Testis (tissue), 2 donors: ENCODE measurements at regions not wholly inside any gene's neighbourhood (a gene's known extent, or its start where the extent isn't known, plus 50 kb on each side); places are given as distances from the start of the nearest gene placed in this dataset.

Experiments
- DNase-seq: peaks from one replicate; pipeline ENCODE4 v3.0.0-alpha.2; 2019
- H3K27ac ChIP-seq, 2 donors: fragments of 200-600 bp; sonication (generic); one replicate each; pipeline ENCODE4 v1.5.1; 2019
- H3K27me3 ChIP-seq: fragments of 200-600 bp; sonication (generic); one replicate; pipeline ENCODE4 v1.5.1; 2019
- H3K36me3 ChIP-seq: fragments of 200-600 bp; sonication (generic); one replicate; pipeline ENCODE4 v1.5.1; 2017; ENCODE audit warnings: low read depth; ENCODE audit errors: missing control alignments
- H3K4me1 ChIP-seq: fragments of 200-600 bp; sonication (generic); one replicate; pipeline ENCODE4 v1.5.1; 2019
- H3K4me3 ChIP-seq, 2 donors: fragments of 200-600 bp; sonication (generic); one replicate each; pipeline ENCODE4 v1.5.1; 2017 to 2019
- H3K9me3 ChIP-seq: fragments of 200-600 bp; sonication (generic); one replicate; pipeline ENCODE4 v1.5.1; 2017
- POLR2A ChIP-seq: fragments of 450-650 bp; IDR thresholded peaks from one replicate; pipeline ENCODE4 v1.6.1; 2017; ENCODE audit warnings: antibody characterized with exemption, mild to moderate bottlenecking, moderate library complexity
- WGBS, 2 donors: methylation state at CpG; one replicate each; pipeline ENCODE4 v1.1.5; 2018; 5-methylcytosine and 5-hydroxymethylcytosine counted together
- intact Hi-C: fragments of 100-400 bp; cut with DNase I; formaldehyde crosslinking; loops from one replicate; pipeline ENCODE4 v1.15.1; 2023; ENCODE audit warnings: low total_unique reads
- TF ChIP-seq, protein P1 (sequence below), 3 experiments: fragments of 450-650 bp in 2 of 3; fragments of 200-600 bp in 1 of 3; sonication (generic) in 1 of 3; IDR thresholded peaks; one replicate each; pipeline ENCODE4 v1.5.1; 2016 to 2019; ENCODE audit warnings: antibody characterized with exemption in 3 of 3, mild to moderate bottlenecking in 2 of 3, moderate library complexity in 1 of 3

DNA sequence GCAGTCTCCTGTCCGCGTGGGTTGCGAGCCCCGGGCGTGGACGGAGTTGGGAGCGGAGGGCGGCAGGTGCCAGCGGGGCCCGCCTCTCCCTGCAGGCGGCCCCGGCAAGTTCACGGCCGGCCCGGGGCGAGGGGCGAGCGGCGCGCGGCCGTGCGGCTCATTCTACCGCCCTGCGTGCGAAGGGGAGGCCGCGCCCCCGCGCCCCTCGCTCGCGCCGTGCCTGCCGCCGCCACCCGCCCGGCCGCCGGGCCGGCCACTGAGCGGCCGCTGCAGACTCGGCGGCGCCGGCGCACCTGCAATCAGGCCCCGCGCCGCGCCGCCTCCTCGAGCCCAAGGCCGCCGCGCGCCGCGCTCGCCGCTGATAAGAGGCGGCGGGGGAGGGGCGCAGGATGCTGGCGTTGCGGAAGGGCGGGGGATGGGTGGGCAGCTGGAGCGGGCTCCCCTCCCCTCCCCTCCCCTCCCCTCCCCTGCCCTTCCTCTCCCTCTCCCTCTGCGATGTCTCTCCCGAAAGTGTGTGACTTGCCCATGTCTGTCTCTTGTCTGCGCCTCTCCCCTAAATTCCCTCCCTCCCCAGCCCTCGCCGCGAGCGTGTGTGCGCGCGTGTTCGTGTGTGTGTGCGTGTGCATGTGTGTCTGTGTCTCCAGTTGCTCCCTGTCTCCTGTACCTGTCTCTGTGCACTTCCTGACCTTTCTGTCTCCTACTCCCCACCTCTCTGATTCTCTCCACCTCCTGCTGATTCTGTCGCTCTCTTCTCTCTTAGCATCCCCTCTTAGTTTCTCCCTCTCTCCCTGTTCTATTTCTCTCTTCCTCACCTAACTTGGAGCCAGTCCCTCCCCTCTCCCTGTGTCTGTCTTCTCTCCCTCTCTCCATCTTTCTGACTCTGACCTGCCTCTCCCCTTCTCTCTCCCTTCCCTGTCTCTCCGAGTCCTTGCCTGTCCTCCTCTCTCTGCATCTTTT, 768.1 kb upstream of the TBX3 start:
- intact Hi-C loops = no loop called here
- H3K4me3 ChIP-seq = peak overlapping the region; percentile 24 to 31
- TF ChIP-seq, protein P1, sequence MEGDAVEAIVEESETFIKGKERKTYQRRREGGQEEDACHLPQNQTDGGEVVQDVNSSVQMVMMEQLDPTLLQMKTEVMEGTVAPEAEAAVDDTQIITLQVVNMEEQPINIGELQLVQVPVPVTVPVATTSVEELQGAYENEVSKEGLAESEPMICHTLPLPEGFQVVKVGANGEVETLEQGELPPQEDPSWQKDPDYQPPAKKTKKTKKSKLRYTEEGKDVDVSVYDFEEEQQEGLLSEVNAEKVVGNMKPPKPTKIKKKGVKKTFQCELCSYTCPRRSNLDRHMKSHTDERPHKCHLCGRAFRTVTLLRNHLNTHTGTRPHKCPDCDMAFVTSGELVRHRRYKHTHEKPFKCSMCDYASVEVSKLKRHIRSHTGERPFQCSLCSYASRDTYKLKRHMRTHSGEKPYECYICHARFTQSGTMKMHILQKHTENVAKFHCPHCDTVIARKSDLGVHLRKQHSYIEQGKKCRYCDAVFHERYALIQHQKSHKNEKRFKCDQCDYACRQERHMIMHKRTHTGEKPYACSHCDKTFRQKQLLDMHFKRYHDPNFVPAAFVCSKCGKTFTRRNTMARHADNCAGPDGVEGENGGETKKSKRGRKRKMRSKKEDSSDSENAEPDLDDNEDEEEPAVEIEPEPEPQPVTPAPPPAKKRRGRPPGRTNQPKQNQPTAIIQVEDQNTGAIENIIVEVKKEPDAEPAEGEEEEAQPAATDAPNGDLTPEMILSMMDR (IDR thresholded peaks at IDR 0.05) = no peak
- TF ChIP-seq POLR2A = no peak

DNA sequence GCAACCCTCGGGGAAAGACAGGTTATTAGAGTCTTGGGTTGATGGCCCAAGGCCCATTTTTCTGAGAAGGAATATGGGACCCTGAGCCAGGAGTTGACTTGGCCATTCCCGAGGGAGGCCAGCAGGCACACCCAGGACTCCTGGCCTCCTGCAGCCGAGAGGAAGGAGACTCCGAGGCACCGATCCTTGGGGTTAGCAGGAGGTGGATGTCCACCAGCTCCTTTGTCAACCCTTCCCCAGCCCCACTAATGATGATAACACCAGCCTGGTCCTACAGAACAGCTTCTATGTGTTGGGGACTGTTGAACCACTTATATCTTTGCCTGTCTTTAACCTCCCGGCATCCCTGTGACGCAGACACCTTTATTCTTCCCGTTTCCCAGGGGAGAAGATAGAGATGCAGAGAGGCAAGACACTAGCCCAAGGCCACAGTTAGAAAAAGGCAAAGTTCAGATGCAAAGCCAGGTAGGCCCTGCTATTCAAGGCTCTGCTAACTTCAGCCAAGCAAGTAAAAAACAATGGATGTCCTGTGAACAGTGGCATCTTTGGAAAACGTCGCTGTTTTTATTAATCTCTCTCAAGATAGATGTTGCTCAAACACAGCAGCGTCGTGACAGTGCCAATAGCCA, 767.3 kb upstream of the TBX3 start:
- no peaks in the 10 kb centered on the region for H3K9me3 ChIP-seq
- no peak for TF ChIP-seq POLR2A
- TF ChIP-seq, protein P1 (IDR thresholded peaks at IDR 0.05) = no peak
- no peak overlapping the region for H3K27ac ChIP-seq
- no peak for DNase-seq
- peak overlapping the region in 1 of 2 donors; percentile 24 for H3K4me3 ChIP-seq
- H3K36me3 ChIP-seq = no peaks in the 10 kb centered on the region
- intact Hi-C loops = no loop called here
- no peaks in the 10 kb centered on the region for H3K4me1 ChIP-seq
- WGBS, 2 donors = 32 to 35% methylated on average over 10 to 12 of the region's 12 CpGs
- no peaks in the 10 kb centered on the region for H3K27me3 ChIP-seq

More for the DNA sequence above, 768.1 kb upstream of the TBX3 start:
- H3K4me1 ChIP-seq = no peaks in the 10 kb centered on the region
- H3K27me3 ChIP-seq = no peaks in the 10 kb centered on the region
- 2 to 6% methylated on average over 32 to 63 of the region's 83 CpGs for WGBS, 2 donors
- H3K36me3 ChIP-seq = no peaks in the 10 kb centered on the region
- H3K9me3 ChIP-seq = no peaks in the 10 kb centered on the region
- peak; percentile 64 for DNase-seq
- H3K27ac ChIP-seq = no peak overlapping the region

DNA sequence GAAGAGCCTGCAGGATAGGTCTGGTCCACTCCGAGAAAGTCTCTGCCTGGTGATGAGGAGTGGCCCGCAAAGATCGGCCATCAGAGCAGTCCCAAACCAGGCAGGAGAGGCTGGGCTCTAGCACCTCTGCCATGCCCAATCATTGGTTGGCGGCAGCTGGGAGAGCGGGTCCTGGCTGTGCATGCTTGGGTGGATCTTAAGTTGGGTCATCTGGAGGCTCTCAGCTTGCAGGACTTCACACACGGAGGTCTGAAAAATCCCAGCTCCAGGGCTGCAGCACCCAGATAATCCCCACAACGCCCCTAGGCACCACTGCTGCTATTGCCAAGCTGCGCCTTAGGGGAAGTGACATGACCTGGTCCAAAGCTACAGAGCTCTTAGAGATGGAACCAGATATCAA, 766.7 kb upstream of the TBX3 start:
- intact Hi-C loops = no loop called here
- H3K9me3 ChIP-seq = no peaks in the 10 kb centered on the region
- WGBS, 2 donors = 47 to 79% methylated on average over 5 to 8 of the region's 8 CpGs
- H3K27ac ChIP-seq = no peak overlapping the region
- no peak overlapping the region for H3K4me3 ChIP-seq
- DNase-seq = no peak
- H3K4me1 ChIP-seq = no peaks in the 10 kb centered on the region
- no peak for TF ChIP-seq POLR2A
- TF ChIP-seq, protein P1 (IDR thresholded peaks at IDR 0.05) = no peak
- H3K27me3 ChIP-seq = no peaks in the 10 kb centered on the region
- no peaks in the 10 kb centered on the region for H3K36me3 ChIP-seq

DNA sequence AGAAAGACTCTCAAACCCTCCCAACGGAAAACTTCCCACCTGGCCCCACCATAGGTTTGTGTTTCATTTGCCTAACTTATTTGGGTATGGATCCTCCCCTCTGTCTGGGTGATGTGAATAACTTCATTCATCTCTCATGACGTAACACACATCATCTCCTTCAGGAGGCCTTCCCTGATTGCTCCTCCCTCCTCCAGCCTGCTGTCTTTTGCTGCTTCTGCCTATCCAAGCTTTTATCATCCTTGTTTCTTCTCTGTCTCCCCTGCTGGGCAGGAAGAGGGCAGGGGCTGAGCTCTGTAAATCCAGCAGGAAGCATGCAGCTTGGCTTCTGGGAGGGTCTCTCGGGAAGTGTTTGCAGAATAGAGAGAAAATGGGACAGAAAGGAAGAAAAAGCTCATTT, 766.0 kb upstream of the TBX3 start:
- intact Hi-C loops = no loop called here
- Histone ChIP-seq H3K9me3 (no peaks in the 10 kb centered on the region), H3K36me3 (no peaks in the 10 kb centered on the region), H3K4me3 (no peak overlapping the region), H3K27me3 (no peaks in the 10 kb centered on the region), H3K27ac (no peak overlapping the region), H3K4me1 (no peaks in the 10 kb centered on the region)
- WGBS, 2 donors = 62 to 69% methylated on average over 3 of the region's 3 CpGs
- TF ChIP-seq POLR2A = no peak
- TF ChIP-seq, protein P1 (IDR thresholded peaks at IDR 0.05) = no peak
- DNase-seq = no peak
